AG10803 (cell line): ENCODE measurements at regions not wholly inside any gene's neighbourhood (a gene's known extent, or its start where the extent isn't known, plus 50 kb on each side); places are given as distances from the start of the nearest gene placed in this dataset.

Source experiments
- DNase-seq: peaks from one replicate; pipeline ENCODE4 v3.0.0; 2010; ENCODE audit warnings: low read depth
- H3K4me3 ChIP-seq: 2 replicates; pipeline ENCODE4 v1.5.1; 2011; ENCODE audit warnings: mild to moderate bottlenecking, low read length, control low read depth
- TF ChIP-seq, protein P1 (sequence below): conservative IDR thresholded peaks from 2 replicates; pipeline ENCODE4 v1.5.1; 2011; ENCODE audit warnings: mild to moderate bottlenecking, low read length, control low read depth, inconsistent platforms

DNA sequence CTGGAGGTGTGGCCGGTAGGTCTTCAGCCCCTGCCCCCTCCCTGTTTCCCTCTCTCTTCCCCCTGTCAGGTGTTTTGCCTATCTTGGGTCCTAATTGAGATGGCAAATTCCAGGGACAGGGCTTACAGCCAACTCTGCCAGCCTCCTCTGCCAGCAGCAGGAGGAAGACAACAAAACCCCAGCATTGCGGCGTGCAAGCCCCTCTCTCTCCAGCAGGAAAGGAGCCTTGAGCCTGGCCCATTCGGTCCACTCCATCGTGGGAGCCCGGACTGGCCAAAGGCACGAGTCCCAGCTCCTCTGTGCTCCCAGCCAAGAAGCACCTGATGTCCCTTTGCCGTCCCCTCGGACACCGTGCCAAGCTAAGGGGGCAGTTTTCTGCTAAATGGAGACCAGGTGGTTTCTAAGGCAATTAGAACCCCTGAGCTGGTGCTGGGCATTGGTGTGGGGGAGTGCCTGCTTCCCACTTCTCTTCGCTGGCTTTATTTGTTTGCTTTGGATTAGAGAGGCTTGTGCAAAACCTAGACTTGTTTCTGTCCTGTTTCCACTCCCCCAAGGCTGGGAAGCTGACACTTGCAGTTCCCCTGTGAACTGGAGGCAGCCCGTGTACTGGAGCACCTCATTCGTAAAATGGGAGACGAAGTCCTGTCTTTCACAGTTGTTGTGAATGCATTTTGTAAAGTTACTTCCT, 57.1 kb upstream of the LHX5 start:
- DNase-seq = no peak
- TF ChIP-seq, protein P1, sequence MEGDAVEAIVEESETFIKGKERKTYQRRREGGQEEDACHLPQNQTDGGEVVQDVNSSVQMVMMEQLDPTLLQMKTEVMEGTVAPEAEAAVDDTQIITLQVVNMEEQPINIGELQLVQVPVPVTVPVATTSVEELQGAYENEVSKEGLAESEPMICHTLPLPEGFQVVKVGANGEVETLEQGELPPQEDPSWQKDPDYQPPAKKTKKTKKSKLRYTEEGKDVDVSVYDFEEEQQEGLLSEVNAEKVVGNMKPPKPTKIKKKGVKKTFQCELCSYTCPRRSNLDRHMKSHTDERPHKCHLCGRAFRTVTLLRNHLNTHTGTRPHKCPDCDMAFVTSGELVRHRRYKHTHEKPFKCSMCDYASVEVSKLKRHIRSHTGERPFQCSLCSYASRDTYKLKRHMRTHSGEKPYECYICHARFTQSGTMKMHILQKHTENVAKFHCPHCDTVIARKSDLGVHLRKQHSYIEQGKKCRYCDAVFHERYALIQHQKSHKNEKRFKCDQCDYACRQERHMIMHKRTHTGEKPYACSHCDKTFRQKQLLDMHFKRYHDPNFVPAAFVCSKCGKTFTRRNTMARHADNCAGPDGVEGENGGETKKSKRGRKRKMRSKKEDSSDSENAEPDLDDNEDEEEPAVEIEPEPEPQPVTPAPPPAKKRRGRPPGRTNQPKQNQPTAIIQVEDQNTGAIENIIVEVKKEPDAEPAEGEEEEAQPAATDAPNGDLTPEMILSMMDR = no peak
- no peak overlapping the region for H3K4me3 ChIP-seq

DNA sequence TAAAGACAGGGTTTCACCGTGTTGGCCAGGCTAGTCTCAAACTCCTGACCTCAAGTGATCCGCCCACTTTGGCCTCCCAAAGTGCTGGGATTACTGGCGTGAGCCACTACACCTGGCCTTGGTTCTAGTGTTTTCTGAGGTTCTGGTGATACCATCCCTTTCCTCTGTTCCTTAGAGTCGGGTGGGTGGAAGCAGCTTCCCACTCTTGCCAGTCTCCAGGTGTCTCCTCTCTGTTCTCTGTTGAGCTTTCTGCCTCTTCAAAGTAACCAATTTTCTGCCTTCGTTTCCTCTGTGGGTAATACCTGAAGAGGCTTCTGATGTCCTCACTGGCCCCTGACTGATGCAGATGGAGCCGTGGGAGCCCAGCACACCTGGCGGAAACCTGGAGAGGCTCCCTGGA, 53.4 kb upstream of the LHX5 start:
- TF ChIP-seq, protein P1 = no peak
- H3K4me3 ChIP-seq = no peak overlapping the region
- no peak for DNase-seq

DNA sequence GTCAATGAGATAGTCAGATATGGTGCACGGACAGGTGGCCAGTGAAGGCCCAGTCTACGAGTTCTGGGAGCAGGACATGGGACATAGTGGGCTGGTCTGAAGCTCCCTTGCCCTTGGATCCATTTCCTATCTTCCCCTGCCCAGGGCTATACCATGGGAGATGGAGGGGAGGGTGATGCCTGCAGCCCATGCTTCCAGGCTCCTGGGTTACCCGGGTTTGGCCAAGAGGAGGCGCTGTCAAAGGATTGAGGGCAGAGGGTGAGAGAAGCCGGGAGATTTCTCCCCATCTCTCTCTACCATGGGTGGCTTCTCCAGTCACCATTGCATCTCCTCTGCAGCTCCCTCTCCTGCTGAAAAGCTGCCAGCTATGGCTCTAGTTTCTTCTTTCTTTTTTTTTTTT, 52.8 kb upstream of the LHX5 start:
- no peak for DNase-seq
- H3K4me3 ChIP-seq = no peak overlapping the region
- TF ChIP-seq, protein P1 = no peak

DNA sequence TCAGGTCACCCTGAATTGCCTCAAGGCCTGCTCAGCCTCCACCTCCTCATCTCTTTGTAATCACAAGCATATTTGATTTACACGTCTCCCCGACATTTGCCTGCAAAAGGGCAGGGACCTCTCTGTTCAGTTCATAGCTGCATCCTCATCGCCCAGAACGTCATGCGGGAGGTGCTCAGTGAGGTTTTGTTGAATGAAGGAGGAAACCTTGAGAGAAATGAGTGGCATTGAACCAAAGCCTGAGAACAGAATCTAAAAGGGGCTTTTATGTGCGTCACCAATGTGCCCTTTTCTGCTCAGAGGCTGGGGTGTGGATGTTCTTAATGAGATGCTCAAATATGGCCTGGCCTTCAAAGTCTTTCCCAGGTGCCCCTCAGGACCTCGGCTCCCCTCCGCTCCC, 50.0 kb upstream of the LHX5 start:
- no peak overlapping the region for H3K4me3 ChIP-seq
- TF ChIP-seq, protein P1 = no peak

More for the DNA sequence above, 50.0 kb upstream of the LHX5 start:
- no peak for DNase-seq
